ENCODE measurements at regions not wholly inside any gene's neighbourhood (a gene's known extent, or its start where the extent isn't known, plus 50 kb on each side); places are given as distances from the start of the nearest gene placed in this dataset.

- TF ChIP-seq ZNF747 (tag by site-specific recombination; IDR thresholded peaks at IDR 0.05): no peak
- TF ChIP-seq SCRT1 (tag by site-specific recombination; IDR thresholded peaks at IDR 0.05; ENCODE audit: borderline replicate concordance): no peak
- no peak for TF ChIP-seq ZNF146 (tag by site-specific recombination; IDR thresholded peaks at IDR 0.05)
- no peak for TF ChIP-seq ZBTB21 (tag by site-specific recombination; IDR thresholded peaks at IDR 0.05)
- no peak for TF ChIP-seq ZBTB7A (tag by site-specific recombination; IDR thresholded peaks at IDR 0.05; ENCODE audit: low read depth)
- no peak for TF ChIP-seq KLF16 (tag by site-specific recombination; IDR thresholded peaks at IDR 0.05)
- TF ChIP-seq REPIN1 (tag by site-specific recombination; IDR thresholded peaks at IDR 0.05; ENCODE audit: low read depth): no peak
- no peak for TF ChIP-seq ZNF549 (tag by site-specific recombination; IDR thresholded peaks at IDR 0.05)
- peak; percentile 64 for TF ChIP-seq GLIS1 (tag by site-specific recombination; IDR thresholded peaks at IDR 0.05)
- 0 out of 2 replicates have a peak, but pooled peaks have one; percentile 51 for TF ChIP-seq ZBTB48 (tag by site-specific recombination; IDR thresholded peaks at IDR 0.05)
- no peak for TF ChIP-seq ZNF202 (tag by site-specific recombination; IDR thresholded peaks at IDR 0.05; ENCODE audit: borderline replicate concordance)
- TF ChIP-seq PRDM6 (tag by site-specific recombination; IDR thresholded peaks at IDR 0.05): no peak
- TF ChIP-seq ZIC2 (tag by site-specific recombination; IDR thresholded peaks at IDR 0.05): peak; percentile 82
- TF ChIP-seq ZNF776 (tag by site-specific recombination; IDR thresholded peaks at IDR 0.05; ENCODE audit: borderline replicate concordance): no peak
- no peak for TF ChIP-seq ZNF76 (tag by site-specific recombination; IDR thresholded peaks at IDR 0.05; ENCODE audit: borderline replicate concordance, low read depth)
- no peak for TF ChIP-seq ZNF610 (tag by site-specific recombination; IDR thresholded peaks at IDR 0.05; ENCODE audit: borderline replicate concordance)
- peak; percentile 46; the same call in 1 of the 2 replicates for TF ChIP-seq ZNF423 (tag by site-specific recombination; IDR thresholded peaks at IDR 0.05)
- no peak for TF ChIP-seq ZNF510 (tag by site-specific recombination; IDR thresholded peaks at IDR 0.05; ENCODE audit: insufficient replicate concordance)
- TF ChIP-seq ZNF221 (tag by site-specific recombination; IDR thresholded peaks at IDR 0.05; ENCODE audit: borderline replicate concordance): no peak
- TF ChIP-seq ZSCAN18 (tag by site-specific recombination; IDR thresholded peaks at IDR 0.05): no peak
- peak; percentile 86 for TF ChIP-seq ZNF654 (tag by site-specific recombination; IDR thresholded peaks at IDR 0.05; ENCODE audit: low read depth)
- no peak for TF ChIP-seq ZNF792 (tag by site-specific recombination; IDR thresholded peaks at IDR 0.05)
- TF ChIP-seq ZNF449 (tag by site-specific recombination; IDR thresholded peaks at IDR 0.05): no peak
- peak; percentile 38 for TF ChIP-seq ZNF692 (tag by site-specific recombination; IDR thresholded peaks at IDR 0.05)
- no peak for TF ChIP-seq ATF2 (tag by site-specific recombination; IDR thresholded peaks at IDR 0.05; ENCODE audit: low read depth)
- no peak for TF ChIP-seq ZNF121 (tag by site-specific recombination; IDR thresholded peaks at IDR 0.05)
These were observed 116.3 kb upstream of the VASH1 start (continued) for GRCh38 chr14:76644855-76645518.
